Erythroblast (primary cell): ENCODE measurements at regions not wholly inside any gene's neighbourhood (a gene's known extent, or its start where the extent isn't known, plus 50 kb on each side); places are given as distances from the start of the nearest gene placed in this dataset.

ENCODE experiments used
- DNase-seq, 2 experiments: peaks; one replicate each; lab custom pipeline; 2025; lab: John Stamatoyannopoulos, UW
- GATA1 ChIP-seq: IDR thresholded peaks from 2 replicates; pipeline ENCODE4 v1.6.1; 2011; ENCODE audit warnings: low read depth, mild to moderate bottlenecking, control low read depth, low read length, moderate library complexity
- POLR2A ChIP-seq: IDR thresholded peaks from 2 replicates; pipeline ENCODE4 v1.6.1; 2011; ENCODE audit warnings: mild to moderate bottlenecking, low read length

GRCh38 chr4:15376594-15376993, 51.2 kb upstream of the C1QTNF7 start:
- TF ChIP-seq POLR2A: no peak
- TF ChIP-seq GATA1: no peak
- no peak for DNase-seq
